A673 (cell line): ENCODE measurements at regions not wholly inside any gene's neighbourhood (a gene's known extent, or its start where the extent isn't known, plus 50 kb on each side); places are given as distances from the start of the nearest gene placed in this dataset.

Source experiments
- BruUV-seq: library from RNA; stranded (reverse); fragments of 400-500 nt; replicated peaks from 2 replicates; lab custom pipeline; 2021; lab: Mats Ljungman, UMichigan
- CTCF ChIA-PET: fragments of 300-600 bp; sonication (Branson Sonifier 250); formaldehyde crosslinking; loops from one replicate; lab custom pipeline; 2022; ENCODE audit warnings: antibody characterized with exemption; lab: Charles Lee
- POLR2A ChIA-PET: fragments of 300-600 bp; sonication (Branson Sonifier 250); formaldehyde crosslinking; loops from one replicate; lab custom pipeline; 2022; ENCODE audit warnings: antibody characterized with exemption; ENCODE audit not compliant: low non-redundant PET; lab: Charles Lee
- DNase-seq: peaks from one replicate; pipeline ENCODE4 v3.0.0-alpha.2; 2015; ENCODE audit warnings: low spot score
- H3K27ac ChIP-seq: fragments of 200-600 bp; sonication (generic); 2 replicates; pipeline ENCODE4 v1.5.1; 2016; ENCODE audit warnings: mixed run types, low read depth, mild to moderate bottlenecking, mixed read lengths, antibody characterized with exemption, low read length; ENCODE audit not compliant: poor library complexity, severe bottlenecking
- H3K27me3 ChIP-seq: fragments of 200-600 bp; sonication (generic); replicated peaks from 2 replicates; pipeline ENCODE4 v1.6.1; 2017; ENCODE audit warnings: mixed run types, low read depth, mild to moderate bottlenecking, mixed read lengths, antibody characterized with exemption, low read length; ENCODE audit not compliant: insufficient read depth, poor library complexity
- H3K36me3 ChIP-seq: fragments of 200-600 bp; sonication (generic); 2 replicates; pipeline ENCODE4 v1.6.1; 2016; ENCODE audit warnings: mixed run types, mild to moderate bottlenecking, mixed read lengths, antibody characterized with exemption, low read length; ENCODE audit not compliant: insufficient read depth, poor library complexity, severe bottlenecking
- H3K4me1 ChIP-seq: fragments of 200-600 bp; sonication (generic); 2 replicates; pipeline ENCODE4 v1.6.1; 2017; ENCODE audit warnings: mixed run types, mild to moderate bottlenecking, mixed read lengths, antibody characterized with exemption, low read length; ENCODE audit not compliant: insufficient read depth, poor library complexity, severe bottlenecking
- H3K4me3 ChIP-seq: fragments of 200-600 bp; sonication (generic); 2 replicates; pipeline ENCODE4 v1.5.1; 2016; ENCODE audit warnings: low read depth, mixed run types, mild to moderate bottlenecking, mixed read lengths, low read length; ENCODE audit not compliant: poor library complexity, severe bottlenecking
- H3K9me3 ChIP-seq: fragments of 200-600 bp; sonication (generic); 2 replicates; pipeline ENCODE4 v1.6.1; 2016; ENCODE audit warnings: mixed run types, low read depth, mild to moderate bottlenecking, mixed read lengths, antibody characterized with exemption, low read length; ENCODE audit not compliant: poor library complexity, severe bottlenecking
- CTCF ChIP-seq: fragments of 300-800, 200-600 bp; sonication (generic); conservative IDR thresholded peaks from 2 replicates; pipeline ENCODE4 v1.5.1; 2017; ENCODE audit warnings: low read depth, mild to moderate bottlenecking, antibody characterized with exemption, low read length, moderate library complexity, mixed read lengths
- EZH2 ChIP-seq: fragments of 200-600 bp; sonication (generic); IDR thresholded peaks from 2 replicates; pipeline ENCODE4 v1.6.1; 2017; ENCODE audit warnings: borderline replicate concordance, low read depth, mild to moderate bottlenecking, mixed read lengths, antibody characterized with exemption, low read length; ENCODE audit not compliant: poor library complexity, severe bottlenecking
- intact Hi-C: fragments of 100-400 bp; cut with micrococcal nuclease; formaldehyde crosslinking; loops from one replicate; pipeline ENCODE4 v1.10.0; 2022; ENCODE audit not compliant: unreplicated experiment

DNA sequence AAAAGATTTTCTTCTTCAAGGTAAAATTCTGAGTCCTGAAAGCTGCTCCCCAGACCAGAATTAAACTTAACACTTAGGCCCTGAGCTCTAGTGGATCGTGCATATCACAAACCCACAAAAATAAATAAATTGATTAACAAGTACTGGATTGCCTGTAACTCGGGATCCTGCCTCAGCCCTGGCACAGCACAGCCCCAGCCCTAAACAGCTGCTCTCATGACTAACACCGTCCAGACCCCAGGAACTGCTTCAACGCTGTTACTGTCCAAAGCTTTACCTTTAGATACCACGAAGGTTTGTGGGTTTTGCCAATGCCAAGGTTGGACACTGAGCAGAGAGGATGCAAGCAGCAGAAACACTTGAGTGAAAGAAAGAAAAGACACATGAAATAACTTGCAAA, 172.5 kb downstream of the COPRS start:
- no peak overlapping the region for H3K4me3 ChIP-seq
- CTCF ChIA-PET, result no interaction called here
- POLR2A ChIA-PET, result no interaction called here
- no peaks in the 10 kb centered on the region for H3K36me3 ChIP-seq
- H3K4me1 ChIP-seq, result no peaks in the 10 kb centered on the region
- intact Hi-C loops, result no loop called here
- H3K27me3 ChIP-seq, result no peaks in the 10 kb centered on the region
- no peaks in the 10 kb centered on the region for H3K9me3 ChIP-seq
- DNase-seq, result no peak
- no TSS peak for BruUV-seq
- no peak for TF ChIP-seq EZH2
- TF ChIP-seq CTCF, result no peak
- H3K27ac ChIP-seq, result no peak overlapping the region

DNA sequence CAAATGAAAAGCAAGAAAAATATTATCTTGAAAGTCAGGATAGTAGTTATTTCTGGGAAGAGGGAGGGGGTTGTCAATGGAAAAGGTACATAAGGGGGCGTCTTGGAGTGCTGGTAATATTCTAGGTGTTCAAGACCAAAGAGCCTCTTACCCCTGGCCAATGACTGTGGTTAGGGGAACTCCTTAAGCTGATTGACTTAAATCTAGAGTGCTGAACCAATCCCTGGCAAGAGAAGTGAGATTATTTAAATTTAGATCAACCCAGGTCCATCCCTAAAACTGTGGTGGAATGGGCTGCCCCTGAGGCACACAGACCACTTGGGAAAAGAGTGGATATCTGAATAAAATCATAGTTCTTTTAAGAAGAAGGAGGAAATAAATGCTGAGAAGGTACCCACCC, 174.1 kb downstream of the COPRS start:
- CTCF ChIA-PET, result no interaction called here
- intact Hi-C loops, result no loop called here
- POLR2A ChIA-PET, result no interaction called here

GRCh38 chr17:31680126-31680525, 178.9 kb downstream of the COPRS start:
- Histone ChIP-seq H3K27me3 (no peaks in the 10 kb centered on the region), H3K27ac (no peak overlapping the region), H3K4me3 (no peak overlapping the region), H3K4me1 (no peaks in the 10 kb centered on the region), H3K9me3 (no peaks in the 10 kb centered on the region), H3K36me3 (no peaks in the 10 kb centered on the region)
- BruUV-seq, result no TSS peak
- POLR2A ChIA-PET, result no interaction called here
- CTCF ChIA-PET, result no interaction called here
- TF ChIP-seq CTCF, result no peak
- no peak for TF ChIP-seq EZH2
- intact Hi-C loops, result no loop called here
- DNase-seq, result no peak

More for the DNA sequence above, 174.1 kb downstream of the COPRS start:
- no TSS peak for BruUV-seq
- no peak overlapping the region for H3K4me3 ChIP-seq
- H3K9me3 ChIP-seq, result no peaks in the 10 kb centered on the region
- DNase-seq, result no peak
- no peak overlapping the region for H3K27ac ChIP-seq
- H3K36me3 ChIP-seq, result no peaks in the 10 kb centered on the region
- no peak for TF ChIP-seq EZH2
- TF ChIP-seq CTCF, result no peak
- no peaks in the 10 kb centered on the region for H3K4me1 ChIP-seq
- H3K27me3 ChIP-seq, result no peaks in the 10 kb centered on the region
